Hematopoietic multipotent progenitor cell treated with erythropoietin and hydrocortisone succinate and interleukin-3 and kit ligand, for 8 days (in vitro differentiated cells): ENCODE measurements at regions not wholly inside any gene's neighbourhood (a gene's known extent, or its start where the extent isn't known, plus 50 kb on each side); places are given as distances from the start of the nearest gene placed in this dataset.

ENCODE experiments used
- DNase-seq: peaks from one replicate; pipeline ENCODE4 v3.0.0-alpha.2; 2015

DNA sequence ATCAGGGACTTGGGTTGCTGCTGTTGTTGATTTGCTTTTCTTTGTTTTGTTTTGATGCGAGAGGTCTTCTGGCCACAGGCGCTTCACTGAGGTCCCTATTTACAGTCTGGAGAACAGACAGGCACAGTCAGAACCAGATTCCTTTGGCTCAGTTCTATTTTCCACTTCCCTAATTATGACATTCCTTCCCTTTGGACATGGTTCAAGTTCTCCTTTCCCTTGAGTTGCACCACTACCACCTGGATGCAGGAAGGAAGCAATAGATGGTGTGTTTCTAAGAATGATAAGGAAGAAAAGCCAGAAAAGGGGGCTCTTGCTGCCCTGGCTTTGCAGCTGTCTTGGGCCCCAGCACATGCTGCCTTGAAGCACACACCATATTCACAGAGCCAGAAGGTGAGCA is 160.6 kb downstream of the MAF start:
- DNase-seq = no peak

DNA sequence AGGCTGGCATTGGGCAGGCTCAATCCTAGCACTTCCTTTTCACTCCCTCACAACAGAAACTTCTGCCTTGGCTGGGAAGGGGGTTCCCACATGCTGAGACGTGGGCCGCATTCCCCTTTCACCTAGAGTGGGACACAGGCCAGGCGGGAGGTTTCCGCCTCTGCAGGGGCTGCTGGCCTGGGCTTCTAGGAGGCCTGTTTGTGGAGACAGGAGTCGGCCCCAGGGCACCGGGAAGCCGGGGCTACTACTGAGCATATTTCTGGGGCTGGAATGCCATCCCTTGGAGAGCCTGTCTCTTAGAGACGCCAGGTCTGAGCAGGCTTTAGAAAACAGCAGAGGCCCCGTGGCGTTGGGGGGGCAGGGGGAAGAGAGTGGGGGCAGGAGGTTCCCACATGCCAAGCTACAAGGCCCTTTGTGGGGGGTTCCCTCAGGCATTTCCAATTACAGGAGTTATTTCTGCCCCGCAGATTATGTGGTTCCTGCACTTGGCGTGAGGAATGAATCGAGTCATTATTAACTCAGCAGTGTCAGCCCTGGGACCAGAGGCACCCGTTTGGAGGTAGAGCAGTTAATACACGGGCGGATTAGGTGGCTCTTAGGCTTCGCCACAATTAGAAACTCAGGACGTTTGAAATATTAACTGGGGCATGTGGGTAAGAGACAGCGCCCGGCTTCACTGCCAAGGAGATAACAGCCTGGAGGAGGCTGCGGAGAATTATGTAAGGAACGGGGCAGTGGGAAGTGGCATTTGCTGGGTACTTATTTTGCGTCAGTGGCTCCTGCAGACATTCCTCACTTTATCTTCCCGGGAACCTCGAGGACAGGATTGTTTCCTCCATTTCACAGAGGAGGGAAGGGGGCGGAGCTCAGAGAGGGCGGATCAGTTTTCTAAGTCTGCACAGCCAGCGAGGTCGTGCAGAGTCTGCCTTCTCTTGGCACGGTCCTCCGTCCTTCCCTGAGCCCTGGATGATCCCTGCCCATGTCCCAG is 162.5 kb downstream of the MAF start:
- DNase-seq = no peak

DNA sequence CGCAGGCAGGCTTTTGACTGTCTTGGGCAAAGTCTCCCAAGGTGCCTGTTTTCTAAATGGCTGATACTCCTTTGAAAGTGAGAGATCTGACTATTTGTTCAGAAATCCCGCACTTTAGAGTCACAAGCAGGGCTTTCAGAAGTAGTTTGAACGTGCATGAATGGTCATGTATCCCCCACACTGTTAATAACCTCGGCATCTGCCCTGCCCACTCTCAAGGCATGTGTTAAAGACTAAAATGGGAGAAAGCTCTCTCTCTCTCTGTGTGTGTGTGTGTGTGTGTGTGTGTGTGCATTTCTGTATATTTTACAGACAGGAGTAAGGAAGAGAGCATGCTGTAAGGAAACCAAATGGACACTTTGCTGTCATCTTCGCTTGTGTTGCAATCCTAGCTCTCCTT is 163.7 kb downstream of the MAF start:
- DNase-seq = no peak

DNA sequence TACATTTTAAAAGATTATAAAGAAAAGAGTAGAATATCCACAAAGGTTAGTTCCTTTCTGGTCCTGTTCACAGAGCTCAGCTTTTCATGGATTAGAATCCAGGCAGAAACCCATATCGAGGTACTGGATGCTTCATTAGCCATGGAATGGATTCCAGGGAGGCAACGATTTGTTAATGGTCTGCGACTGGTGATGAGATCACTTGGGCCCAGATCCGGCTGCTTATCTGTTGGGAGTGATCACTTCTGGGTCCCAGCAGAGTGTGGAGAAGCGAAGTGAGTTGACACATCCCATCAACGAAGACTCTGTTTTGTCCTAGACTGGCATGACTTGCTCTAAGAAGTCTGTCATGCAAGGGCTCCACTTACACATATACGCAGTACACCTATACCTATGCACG is 165.8 kb downstream of the MAF start:
- no peak for DNase-seq

DNA sequence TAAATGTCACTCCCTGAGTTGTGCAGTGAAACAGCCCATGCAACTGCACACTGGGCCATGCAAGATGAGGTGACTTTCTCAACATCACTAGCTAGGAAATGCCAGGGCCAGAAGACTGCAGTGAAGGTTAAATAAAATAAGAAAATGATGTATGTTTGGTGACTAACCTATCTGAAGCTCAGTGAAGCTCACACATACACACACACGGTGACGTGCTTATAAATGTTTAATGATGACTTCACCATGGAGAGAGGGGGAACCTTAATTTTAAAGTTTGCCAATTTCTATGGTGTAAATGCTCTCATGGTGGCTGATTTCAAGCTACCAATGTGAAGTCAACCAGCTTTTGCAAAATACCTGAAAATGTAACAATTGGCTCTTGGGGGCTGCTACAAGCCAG is 166.4 kb downstream of the MAF start:
- no peak for DNase-seq

DNA sequence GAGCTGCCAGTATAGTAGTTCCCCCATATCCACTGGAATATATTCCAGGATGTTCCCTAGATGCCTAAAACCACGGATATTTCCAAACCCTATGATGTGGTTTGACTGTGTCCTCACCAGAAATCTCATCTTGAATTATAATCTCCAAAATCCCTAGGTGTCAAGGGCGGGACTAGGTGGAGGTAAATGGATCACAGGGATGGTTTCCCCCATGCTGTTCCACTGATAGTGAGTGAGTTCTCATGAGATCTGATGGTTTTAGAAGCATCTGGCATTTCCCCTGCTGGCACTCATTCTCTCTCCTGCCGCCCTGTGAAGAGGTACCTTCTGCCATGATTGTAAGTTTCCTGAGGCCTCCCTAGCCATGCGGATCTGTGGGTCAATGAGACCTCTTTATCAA is 168.6 kb downstream of the MAF start:
- no peak for DNase-seq

DNA sequence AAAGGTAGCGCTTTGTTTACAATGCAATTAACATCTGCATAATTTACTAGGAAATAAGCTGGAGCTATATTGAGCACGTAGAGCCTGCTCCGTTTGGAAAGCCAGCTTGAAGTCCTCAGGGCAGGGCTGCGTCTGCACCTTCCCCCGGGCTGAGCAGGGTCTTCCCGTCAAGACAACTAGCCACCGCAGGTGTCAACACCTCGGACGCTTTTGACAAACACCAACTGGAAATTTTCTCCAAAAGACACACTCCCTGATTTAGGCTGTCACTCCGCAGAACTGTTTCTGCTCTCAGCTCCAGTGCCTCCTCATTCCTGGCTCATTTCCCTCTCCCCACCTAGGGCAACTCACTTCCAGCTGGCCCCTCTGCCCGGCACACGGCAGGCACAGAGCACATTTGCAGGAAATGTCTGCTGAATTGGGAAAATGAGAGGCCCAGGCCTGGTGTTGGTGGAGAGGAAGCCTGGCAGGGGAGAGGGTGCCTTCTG is 170.3 kb downstream of the MAF start:
- DNase-seq = no peak

DNA sequence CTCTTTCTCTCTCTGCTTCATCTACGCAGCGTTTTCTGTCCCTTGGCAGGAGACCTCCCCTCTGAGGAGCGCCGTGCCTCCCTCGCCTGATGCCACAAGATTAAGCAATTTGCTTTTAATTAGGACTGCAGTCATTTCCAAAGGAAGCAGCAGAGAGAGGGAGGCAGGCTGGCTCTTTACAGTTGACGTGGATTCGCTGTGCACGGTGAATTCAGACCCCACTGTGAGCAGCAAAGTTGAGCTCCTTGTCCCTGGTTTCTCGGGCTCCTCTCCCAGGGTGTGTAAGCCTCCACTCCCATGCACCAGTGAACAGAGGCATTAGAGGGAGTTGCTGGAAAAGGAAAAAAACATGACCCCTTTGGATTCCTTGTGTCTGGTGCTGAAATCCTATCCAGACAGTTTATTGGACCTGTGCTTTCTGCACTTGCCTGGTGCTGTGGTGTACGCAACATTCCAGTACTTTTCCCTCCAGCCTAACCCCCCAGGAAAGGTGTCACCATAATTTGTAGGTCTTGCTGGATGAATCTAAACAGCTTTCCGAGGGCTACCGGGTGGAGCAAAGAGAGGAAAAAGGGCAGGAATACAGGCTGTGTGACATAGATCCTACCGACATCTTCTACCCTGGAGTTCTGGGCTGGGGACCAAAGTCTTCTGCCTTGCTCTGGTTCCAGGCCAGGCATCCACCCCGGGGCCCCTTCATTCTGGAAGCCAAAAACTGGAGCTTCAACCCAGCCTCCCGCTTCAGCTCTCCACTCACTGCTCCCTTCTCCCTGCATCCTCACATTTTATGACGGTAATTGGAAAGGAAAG is 171.0 kb downstream of the MAF start:
- no peak for DNase-seq

DNA sequence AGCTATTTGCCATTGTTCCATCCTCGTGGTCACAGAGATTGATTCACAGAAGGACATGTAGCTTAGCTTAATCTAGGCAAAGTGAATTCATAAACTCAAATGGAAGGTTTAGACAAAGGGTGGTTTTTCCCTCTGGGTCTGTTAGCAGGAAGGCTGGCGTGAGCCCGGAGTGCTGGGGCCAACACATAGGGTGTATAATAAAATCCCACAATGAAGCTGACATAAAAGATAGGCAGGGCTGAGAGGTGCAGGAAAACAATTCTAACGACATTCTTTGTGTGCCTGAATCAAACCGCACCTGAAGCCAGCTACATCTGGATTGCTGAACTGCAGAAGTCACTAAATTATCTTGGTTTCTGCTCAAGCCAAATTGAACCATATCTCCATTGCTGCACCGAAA is 173.9 kb downstream of the MAF start:
- DNase-seq = no peak

DNA sequence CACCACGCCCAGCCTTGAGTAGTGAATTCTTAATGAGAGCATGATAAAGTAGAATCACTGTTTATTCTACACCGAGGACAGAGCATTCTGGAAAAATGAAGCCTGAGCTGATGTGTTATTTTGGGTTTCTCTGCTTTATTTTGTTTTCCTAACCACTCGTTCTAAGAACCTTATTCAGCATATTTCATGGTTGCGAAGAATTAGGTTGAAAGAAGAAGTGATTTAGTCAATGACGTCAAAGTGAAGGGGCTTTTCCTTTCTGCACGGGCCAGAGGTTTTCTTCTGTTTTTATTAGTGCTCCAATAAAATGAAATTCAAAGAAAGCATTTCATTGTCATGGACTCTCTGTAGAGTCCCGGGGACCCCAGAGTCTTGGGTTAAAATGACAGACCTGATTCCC is 178.5 kb downstream of the MAF start:
- no peak for DNase-seq

DNA sequence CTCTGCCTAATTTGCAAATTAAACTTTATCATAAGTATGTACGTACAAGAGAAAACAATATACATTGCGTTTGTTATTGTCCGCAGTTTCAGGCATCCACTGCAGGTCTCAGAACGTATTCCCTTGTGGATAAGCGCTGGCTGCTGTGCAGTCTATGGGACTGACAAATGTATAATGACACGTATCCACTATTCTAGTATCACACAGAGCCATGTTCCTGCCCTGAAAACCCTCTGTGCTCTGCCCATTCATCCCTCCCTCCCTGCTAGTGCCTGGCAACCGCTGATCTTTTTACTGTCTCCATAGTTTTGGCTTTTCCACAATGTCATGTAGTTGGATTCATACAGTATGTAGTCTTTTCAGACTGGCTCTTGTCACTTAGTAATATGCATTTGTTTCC is 179.4 kb downstream of the MAF start:
- no peak for DNase-seq

DNA sequence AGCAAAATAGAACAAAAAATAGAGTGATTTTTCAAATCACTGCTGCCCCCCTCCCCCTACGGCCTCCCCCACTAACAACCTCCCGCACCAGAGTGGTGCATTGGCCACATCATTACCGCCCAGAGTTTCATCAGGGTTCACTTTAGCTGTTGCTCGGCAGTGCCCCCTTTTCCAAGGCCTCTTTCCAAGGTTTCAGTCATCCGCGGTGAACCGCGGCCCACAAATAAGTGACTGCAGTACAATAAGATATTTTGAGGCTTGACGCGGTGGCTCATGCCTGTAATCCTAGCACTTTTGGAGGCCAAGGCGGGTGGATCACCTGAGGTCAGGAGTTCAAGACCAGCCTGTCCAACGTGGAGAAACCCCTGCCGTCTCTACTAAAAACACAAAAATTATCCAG is 180.0 kb downstream of the MAF start:
- DNase-seq = no peak

DNA sequence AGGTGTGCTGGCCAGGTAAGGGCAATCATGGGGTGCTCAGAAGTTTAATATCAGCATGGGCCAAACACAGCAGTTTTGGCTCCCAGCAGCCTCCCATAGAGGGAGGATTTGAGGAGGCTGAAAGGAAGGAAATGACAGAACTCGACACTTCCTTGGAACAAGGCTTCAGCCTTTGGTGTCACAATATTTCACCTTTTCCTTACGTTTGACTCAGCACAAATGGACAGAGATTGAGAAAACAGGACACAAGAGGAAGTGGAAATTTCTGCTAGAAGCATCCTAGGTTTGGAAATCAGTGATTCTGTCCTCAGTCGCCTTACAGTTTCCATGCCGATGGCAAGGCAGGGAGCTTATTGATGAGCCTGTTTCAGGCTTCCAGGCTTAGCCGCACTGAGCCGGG is 181.4 kb downstream of the MAF start:
- no peak for DNase-seq

DNA sequence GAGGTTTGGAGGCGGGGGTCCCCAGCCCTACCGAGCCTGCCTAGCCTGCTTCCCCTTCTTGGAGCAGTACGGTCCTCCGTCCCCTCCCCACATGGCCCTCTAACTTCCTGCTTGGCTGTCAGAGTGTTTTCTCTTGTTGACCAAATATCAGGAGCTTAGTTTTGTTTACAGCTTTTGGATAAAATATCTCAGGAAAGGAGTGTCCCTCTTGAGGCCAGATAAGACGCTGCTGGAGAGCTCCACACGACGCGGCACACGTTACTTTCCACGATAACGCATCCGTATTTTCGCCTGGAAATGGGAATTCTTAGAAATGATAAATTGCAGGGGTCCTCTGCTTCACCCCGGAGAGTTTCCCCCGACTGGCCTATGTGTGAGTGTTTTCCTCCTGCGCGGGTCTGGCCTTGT is 182.9 kb downstream of the MAF start:
- DNase-seq = no peak

DNA sequence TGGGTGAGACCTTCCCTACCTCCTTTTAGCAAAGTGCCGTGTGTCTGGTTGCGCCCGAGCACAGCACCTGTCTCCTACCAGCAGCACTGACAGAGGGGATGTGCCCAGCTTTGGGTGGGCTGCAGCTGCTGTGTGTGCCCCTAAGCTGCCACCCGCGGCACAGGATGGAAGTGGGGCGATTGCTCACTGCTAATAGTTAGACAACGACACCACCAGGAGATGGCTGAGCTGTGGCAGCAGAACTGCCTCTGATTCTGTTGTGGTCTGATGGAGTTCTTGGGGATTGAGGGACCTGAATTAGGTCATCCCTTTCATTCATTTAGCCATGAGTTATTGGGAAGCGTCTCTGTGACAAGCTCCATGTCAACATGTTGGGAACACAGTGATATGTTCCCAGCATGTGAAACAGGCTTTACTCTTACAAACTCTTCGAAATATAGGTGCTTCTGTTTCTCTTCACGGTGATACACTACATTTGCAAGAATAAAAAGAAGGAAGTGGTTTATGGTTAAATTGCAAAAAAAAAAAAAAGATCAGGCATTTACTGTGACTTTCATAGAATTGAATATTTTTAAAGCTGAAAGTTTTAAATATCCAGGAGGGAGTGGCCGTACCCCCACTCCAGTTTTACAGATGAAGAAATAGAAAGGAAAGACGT is 184.4 kb downstream of the MAF start:
- DNase-seq = no peak

DNA sequence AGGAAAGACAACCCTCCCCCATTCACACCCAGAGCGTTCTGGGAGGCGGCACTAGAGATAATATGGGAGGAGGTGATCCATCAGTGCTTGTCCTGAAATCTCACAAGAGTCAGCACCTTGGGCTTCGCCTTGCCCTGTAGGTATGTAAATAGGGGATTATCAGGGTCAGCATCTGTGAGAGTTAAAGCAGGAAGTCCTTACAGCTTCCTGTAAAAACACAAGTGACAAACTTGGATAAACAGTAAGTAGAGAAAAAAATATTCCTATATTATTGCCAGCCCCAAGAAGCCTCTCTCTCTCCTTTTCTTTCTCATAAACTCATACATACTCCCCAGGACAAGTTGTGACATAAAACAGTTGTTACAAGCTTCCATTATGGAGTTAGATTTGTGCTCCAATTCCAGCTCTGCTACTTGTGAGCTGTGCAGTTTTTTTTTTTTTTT is 187.7 kb downstream of the MAF start:
- no peak for DNase-seq

DNA sequence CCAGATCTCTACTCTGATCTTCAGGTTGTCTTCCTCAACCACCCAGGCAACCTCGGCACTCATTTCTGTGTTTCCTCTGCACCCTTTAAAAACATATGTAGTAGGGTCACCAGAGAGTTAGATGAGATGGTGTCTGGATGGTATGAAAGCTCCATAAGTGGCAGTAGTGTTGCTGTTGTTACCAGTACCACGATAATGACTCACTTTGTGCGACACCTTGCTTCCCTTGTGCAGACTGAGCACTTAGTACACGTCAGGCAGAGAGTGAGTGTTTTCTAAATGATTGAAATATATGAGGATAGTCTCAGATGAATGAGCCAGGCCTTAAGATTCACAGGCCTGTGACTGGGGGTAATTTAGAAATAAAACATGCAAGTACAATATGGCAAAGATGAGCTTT is 188.7 kb downstream of the MAF start:
- DNase-seq = no peak

DNA sequence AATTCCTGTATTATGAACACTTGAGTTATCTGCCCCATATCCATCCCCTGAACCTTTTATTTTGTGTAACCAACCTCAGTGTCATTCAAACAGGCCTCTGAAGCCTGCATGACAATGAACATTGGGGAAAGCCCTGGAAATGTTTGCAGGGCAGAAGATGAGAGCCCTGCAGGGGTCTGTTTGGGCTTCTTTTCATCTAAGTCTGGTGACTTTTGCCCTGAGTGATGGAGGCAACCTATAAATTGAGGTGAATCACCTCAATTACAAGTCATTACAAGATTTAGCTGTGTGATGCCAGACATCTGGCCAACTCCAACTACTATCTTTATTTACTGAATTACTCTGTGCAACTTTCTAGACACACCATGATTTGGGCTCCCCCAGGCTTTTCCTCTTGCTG is 189.2 kb downstream of the MAF start:
- DNase-seq = no peak

DNA sequence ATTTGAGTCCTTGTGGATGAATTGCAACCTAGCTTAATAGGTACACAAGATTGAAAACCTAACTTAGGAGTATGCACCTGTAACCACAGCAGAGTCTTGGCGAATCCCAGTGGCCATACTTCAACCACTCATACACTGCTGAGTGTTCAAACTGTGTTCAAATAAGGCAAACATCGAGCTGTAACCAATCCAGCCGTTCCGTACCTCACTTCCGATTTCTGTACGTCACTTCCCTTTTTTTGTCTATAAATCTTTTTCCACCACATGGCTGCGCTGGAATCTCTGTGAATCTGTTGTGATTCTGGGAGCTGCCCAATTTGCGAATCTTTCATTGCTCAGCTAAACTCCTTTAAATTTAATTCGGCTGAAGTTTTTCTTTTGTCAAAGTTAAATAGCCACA is 190.6 kb downstream of the MAF start:
- no peak for DNase-seq

DNA sequence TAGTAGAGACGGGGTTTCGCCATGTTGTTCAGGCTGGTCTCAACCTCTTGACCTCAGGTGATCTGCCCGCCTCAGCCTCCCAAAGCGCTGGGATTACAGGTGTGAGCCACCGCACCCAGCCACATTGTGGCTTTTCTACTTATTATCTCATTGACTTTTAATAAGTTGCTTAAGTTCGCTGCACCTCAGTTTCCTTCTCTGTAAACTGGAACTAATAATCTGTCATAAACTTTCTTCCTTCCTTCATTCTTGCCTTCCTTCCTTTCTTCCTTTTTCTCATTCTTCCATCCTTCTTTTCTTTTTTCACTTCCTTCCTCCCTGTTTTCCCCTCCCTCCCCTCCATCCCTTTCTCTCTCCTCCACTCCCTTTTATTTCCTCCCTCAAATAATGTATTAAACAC is 192.2 kb downstream of the MAF start:
- no peak for DNase-seq

DNA sequence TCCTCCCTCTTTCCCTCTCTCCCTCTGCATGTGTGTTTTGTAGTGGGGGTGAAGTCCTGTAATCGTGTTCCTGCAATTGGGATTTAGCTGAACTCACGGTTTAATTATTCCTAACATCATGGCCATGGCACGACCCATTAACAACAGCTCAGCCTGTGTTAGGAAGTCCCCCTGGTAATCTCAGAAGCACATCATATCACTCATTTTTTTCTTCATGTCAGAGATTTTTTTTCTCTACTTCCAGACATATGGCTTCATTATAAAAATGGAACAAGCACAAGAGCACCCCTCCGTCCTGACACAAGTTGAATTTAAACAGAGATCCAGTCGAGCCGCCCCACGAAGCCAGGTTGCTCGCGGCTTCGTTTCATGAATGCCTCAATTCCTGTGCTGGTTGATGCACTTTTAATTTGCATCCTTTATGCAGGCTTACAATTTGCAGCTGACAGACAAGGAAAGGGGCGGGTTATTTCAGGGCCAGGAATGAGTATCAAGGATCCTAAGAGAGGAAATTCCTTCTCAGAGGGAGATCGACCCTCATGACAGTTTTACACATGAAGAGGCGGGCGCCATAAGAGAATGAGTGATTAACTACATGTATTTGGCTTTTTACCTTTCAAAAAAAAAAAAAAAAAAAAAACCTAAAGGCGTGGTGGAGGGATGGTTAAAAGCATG is 192.9 kb downstream of the MAF start:
- no peak for DNase-seq

DNA sequence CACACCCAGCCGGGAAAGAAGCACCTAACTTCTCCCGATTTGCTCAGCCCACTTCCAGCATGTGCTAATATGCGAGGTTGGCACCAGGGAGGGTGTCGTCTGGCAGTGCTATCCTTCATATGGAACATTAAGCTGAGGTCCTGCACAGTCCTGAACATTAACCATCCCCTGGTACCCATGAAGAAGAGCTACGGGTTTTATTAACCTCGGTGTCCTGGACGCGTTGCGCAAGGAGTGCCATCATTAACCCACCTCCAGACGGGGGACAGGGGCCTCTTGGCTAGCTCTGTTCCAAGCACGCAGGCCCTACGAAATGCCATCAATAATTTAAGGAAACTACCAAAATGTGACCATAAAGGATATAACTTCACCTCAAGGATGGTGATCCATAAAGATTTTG is 193.5 kb downstream of the MAF start:
- no peak for DNase-seq

DNA sequence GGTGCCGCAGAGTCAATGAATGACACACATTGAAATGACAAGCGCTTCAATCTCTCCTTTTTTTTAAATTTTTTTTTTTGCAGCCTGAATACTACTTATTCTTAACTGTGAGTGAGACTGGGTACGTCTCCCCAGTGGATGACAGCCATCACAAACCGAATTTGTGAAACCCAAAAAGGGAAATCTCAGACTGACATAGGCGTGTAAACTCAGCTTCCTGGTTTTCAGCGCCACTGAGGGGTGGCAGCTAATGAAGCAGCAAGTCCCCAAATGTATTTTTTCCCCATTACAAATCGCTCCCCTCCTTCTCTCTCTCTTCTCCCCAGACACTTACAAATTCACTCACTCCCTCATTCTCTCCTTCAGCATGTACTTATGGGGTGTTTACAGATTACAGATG is 196.0 kb downstream of the MAF start:
- no peak for DNase-seq
